HCEC 1CT (cell line): ENCODE measurements at regions not wholly inside any gene's neighbourhood (a gene's known extent, or its start where the extent isn't known, plus 50 kb on each side); places are given as distances from the start of the nearest gene placed in this dataset.

Source experiments
- DNase-seq: peaks from one replicate; pipeline ENCODE4 v3.0.0-alpha.2; 2017

DNA sequence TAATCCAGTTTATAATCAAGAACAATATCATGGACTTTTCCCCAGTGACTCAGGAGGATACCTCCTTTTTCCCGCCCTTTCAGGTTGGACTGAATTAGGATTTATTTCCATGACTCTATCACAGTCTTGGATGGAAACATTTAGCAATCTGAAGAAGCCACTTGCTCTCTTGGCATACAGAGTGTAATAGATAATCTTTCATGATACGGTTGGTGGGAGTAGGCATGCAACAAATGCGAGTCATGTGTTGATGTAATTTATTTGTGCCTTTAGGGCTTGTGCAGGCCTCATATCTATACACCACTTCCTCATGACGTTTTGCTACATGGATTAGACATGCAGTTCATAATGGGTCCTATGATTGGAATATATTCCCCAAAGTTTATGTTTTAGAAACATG is 54.2 kb upstream of the MCTP2 start:
- DNase-seq: no peak

- no peak for DNase-seq
Observed at GRCh38 chr15:94175420-94175819, 55.9 kb upstream of the MCTP2 start.

DNA sequence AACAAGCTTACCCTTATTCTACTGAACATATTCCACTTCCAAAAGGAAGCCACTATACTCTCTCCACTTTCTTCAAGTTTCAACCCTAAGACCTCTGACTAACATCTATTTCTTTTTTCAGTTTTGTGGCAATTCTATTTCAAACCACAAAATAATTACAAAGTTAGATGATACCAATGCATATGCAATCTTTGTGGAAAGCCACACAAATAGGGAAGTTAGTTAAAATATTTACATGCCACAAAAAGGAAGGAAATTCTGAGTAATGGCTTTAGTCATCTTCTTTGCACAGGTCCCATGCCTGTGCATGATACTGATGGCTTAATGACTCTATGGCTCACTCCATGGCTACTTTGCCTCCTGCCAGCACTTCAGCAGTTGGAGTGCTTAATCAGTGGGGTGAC is 57.0 kb upstream of the MCTP2 start:
- no peak for DNase-seq

GRCh38 chr15:94168250-94168649 is 63.1 kb upstream of the MCTP2 start:
- no peak for DNase-seq

DNA sequence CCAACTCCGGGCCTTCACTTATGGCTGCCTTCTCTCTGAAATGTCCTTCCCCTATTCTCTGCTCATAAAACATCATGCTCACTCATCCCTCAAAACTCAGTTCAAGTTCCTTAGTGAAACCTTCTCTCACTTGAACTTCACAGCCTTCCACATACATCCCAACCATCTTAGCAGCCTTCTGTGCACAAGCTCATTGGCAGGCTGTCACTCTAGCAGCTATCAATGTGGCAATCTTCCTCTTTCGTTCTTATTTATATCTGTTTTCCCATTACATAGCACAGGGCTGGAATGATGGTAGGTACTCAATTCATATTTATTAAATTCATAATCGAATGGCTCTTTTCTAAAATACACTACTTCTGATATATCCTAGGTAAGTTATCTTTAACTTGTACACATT is 66.4 kb upstream of the MCTP2 start:
- DNase-seq: no peak

GRCh38 chr15:94164202-94164807 is 67.1 kb upstream of the MCTP2 start:
- DNase-seq: no peak

GRCh38 chr15:94162939-94163338 is 68.4 kb upstream of the MCTP2 start:
- no peak for DNase-seq

DNA sequence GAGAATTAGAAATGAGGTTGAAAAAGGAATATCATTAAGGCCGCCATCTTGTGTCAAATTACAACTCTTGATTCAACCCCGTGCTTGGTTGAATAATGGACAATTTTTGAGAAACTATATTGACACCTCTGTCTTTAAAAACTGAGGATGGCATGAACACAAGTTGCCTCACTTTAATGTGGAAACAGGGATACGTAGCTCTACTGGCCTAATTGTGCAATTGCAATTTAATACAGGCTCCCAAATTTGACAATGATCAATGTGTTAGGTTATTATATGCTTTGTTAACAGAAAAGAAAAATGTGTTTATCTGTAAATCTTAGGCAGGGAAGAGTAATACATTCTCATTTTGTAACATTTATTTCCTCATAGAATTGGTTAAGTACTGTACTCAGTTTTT is 77.1 kb upstream of the MCTP2 start:
- no peak for DNase-seq

DNA sequence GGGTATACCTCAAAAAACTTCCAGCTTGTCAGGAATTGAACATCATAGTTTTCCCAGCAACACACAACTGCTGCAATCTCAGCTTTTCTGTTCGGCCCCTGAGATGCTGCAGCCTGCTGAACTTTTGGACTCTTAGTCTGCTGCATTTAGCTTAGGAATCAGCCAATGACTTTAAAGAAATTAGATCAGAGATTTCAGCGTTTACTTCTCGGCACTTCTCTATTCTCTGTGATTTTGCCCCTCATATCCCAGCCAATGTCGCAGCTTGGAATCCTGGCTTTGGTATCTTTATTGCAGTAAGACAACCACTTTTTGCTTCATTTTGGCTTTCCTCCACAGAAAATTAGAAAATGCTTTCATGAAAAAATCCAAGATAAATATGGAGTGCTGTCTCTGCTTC is 86.3 kb upstream of the MCTP2 start:
- DNase-seq: no peak

DNA sequence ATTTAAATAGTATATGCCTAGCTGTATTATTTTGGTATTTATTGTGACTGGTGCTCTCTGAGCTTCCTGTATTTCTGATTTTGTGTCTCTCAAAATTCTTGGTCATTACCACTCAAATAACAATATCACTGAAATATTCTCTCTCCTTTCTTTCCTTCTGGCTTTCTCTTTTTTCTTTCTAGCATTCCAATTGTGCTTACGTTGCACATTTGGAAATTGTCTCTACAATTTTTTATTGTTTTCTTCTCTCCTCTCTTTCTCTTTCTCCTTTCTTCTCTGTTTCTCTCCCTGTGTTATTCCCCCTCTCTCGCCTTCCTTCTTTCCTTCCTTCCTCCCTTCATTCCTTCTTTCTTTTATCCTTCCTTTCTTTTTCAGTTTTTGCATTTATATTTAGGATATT is 89.6 kb upstream of the MCTP2 start:
- no peak for DNase-seq

GRCh38 chr15:94135486-94136147 is 95.7 kb upstream of the MCTP2 start:
- no peak for DNase-seq

DNA sequence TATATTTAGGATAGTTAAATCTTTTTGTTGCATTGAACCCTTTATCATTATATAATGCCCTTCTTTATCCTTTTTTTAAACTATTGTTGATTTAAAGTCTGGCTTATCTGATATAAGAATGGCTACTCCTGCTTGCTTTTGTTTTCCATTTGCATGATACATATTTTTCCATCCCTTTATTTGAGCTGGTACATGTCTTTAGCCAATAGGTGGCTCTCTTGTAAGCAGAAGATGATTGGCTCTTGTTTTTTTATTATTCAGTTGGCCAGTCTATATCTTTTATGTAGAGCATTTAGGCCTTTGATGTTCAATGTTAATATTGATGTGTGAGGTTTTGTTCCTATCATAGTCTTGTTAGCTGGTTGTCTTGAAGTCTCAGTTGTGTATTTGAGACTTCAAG is 99.5 kb upstream of the MCTP2 start:
- DNase-seq: no peak

DNA sequence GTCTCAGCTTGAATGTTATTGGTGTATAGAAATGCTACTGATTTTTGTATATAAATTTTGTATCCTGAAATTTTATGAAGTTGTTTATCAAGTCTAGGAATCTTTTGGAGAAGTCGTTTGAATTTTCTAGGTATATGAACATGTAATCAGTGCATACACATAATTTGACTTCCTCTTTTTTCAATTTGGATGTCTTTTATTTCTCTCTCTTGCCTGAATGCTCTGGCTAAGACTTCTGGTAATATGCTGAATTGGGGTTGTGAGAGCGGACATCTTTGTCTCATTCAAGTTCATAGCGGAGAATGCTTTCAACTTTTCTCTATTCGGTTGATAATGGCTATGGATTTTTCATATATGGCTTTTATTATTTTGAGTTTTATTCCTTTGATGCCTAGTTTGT is 100.9 kb upstream of the MCTP2 start:
- DNase-seq: no peak

GRCh38 chr15:94127006-94127405 is 104.4 kb upstream of the MCTP2 start:
- DNase-seq: no peak

DNA sequence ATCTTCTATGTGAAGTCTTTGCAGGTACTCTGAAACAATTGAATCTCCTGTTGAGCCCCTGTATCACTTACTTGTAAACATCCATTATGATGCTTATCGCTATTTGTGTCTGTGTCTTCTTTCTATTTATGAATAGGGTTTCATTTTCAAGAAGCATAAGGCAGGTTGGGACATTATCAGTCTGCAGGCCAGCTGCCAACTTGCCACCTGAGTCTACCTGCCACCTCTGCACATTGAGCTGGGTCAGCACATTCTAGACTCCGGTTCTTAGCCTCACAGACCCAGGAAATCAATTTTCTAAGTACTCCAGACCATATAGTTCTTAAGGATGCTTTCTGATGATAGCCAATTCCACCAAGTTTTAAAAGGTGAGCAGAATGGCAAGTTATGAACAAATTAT is 105.7 kb upstream of the MCTP2 start:
- DNase-seq: no peak

- DNase-seq: no peak
Observed at GRCh38 chr15:94125156-94125555, 106.2 kb upstream of the MCTP2 start.

DNA sequence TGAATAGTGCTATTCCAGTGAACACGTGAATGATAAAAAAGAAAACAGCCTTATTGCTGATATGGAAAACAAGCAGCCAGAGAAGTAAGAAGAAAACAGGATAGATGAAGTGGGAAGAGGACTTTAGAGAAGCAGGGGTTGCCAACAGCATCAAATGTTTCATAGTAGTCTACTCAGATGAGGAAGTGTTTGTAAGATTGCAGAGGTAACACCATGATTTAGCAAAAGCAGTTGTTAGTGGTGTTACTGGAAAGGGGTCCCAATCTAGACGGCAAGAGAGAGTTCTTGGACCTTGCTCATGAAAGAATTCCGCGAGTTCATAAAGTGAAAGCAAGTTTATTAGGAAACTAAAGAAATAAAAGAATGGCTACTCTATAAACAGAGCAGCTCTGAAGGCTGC is 108.8 kb upstream of the MCTP2 start:
- no peak for DNase-seq

DNA sequence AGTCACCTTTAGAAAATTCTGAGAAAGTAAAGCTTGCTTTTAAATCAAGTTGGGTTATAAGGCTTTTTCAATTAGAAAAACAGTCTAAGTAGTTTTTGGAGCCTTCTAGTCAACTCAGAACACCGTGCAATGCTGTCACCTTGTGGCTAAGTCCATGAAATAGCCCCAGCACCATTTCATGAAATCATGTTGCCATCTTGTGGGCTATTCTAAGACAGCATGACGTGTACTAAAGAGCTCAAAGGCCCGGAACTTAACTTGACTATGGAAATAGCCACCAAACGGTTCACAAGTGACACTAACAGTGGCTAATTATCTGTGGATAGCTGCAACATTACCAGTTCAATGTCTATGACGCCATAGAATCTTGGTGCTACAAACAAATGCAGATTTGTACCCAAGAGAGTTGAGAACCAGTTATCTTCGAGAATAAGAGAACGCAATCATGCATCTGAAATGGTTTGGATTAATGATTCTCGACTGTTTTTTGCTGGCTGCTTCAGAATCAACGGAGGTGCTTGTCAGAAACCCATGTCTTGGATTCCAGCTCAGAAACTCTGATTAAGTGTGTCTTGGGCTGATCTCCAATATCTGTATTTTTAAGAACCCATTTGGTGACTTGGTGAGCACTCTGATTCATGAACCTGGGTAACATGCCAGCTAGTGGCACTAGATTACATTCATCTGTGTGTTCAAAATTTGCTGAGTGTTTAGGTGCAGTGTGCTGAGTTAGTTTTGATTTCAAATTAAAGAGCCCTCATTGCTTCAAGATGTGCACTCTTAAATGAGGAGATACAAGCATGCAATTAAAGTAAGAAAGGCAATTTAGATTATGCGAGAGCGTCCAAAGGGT is 111.2 kb upstream of the MCTP2 start:
- DNase-seq: peak; percentile 10

- DNase-seq: no peak
Observed at GRCh38 chr15:94119298-94119811, 112.0 kb upstream of the MCTP2 start.

DNA sequence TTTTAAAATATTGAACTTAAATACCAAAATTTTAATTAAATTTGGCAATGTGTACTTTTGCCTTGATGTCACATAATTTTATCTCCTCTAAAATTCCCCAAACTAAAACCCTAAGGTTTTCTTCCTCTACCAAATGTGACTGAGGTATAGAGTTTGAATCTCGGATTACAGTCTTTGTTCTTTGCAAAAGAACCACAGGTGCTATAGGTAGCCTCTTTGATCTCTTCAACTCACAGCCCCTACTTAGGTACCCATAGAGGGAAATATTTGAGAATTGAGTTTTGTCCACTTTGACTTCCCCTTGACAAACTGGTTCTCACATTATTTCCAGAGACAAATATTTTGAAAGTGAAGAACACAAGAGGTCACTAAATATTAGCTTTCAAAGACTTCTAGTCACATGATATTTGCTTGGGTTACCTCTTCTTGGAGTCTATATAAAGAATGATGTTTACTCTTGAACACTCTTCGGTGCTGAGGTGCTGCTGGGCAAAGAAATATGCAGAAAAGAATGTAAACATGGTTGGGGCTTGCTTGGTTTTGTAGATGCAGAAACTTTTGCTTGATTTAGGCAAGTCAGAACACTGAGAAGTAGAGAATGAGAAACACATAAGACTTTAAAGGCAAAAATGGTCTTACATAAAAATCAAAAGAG is 120.8 kb upstream of the MCTP2 start:
- DNase-seq: no peak

GRCh38 chr15:94107652-94108051 is 123.7 kb upstream of the MCTP2 start:
- no peak for DNase-seq

DNA sequence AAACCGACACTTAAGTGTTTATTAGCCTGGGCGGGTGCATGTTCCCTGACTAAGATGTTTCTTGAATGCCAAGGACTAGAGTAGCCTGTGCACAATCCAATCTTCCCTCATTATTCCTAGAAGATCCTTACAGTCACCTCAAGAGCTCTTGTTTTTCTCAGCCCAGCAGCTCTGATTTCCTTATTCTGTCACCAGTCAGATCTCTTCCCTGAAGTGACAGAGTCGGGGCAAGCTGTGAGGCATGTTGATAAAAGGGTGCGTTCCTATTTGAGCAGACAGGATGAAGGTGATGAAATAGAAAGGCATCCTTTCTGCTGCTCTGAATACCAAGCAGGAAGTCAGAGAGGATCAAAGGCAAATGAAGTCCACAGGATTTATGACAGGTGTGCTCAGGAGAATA is 125.6 kb upstream of the MCTP2 start:
- DNase-seq: no peak

DNA sequence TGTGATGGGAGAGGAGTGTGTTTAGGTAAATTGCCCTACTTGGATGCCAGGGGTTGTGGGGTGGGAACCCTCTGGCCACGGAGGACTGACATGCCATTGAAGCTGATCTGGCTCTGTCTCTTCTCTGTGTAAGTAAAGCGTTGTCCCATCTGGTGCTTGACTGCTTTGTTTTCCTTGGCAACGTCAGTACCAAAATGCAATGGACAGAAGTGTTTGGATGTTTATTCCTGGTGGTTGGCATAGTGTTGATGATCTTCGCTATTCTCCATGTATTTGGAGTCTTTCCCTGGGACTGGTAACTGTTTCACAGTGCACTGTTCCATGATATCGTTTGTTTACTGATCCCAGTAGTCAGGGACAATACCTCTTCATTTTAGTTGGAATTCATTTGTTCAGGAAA is 130.5 kb upstream of the MCTP2 start:
- no peak for DNase-seq

DNA sequence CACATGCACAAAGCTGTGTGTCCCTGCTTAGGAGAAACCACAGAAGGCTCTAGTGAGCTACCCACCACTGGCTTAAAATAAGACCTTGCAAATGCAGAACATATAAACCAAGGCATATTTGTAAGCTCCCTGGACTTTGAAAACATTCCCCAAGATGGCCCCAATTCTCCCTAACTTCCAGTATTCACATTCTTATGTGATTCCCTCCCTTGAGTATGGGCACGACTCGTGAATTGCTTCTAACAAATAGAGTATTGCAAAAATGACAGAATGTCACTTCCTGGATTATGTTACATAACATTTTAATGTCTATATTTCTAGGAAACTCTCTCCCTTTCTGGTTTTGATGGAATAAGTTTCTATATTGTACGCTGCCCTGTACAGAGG is 131.8 kb upstream of the MCTP2 start:
- DNase-seq: no peak
